ENCODE measurements at regions not wholly inside any gene's neighbourhood (a gene's known extent, or its start where the extent isn't known, plus 50 kb on each side); places are given as distances from the start of the nearest gene placed in this dataset.

DNA sequence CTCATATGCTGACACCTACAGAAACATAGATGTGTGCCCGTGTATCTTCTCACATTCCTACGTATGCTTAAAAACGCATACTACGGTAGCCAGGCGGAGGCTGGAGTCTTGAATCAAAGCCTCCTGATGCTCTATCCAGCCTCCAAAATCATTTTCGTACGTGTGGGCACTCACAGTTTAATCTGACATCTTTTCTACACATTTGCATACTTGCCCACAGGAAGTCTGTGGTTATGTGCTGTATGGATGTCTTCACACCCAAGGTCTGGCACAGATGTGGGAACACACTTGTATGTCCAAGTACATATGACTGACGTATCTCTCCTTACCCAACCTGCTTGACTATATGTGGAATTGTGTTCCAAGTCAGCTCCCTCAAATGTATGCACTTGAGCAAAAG is 561.8 kb upstream of the CADM1 start:
- peak overlapping the region; percentile 33 for H3K4me2 ChIP-seq (ENCODE audit: low read length)

GRCh38 chr11:116065191-116065895 is 561.1 kb upstream of the CADM1 start:
- Histone ChIP-seq H3K4me3 (ENCODE audit: low read length) (no peak overlapping the region; the same call in 1 of the 2 replicates), H3K36me3 (ENCODE audit: control insufficient read depth, low read length) (no peaks in the 10 kb centered on the region), H3K4me2 (ENCODE audit: low read length) (peak overlapping the region; percentile 33), H3K9me3 (ENCODE audit: control insufficient read depth, insufficient read depth, low read length) (no peaks in the 10 kb centered on the region), H3F3A (ENCODE audit: control insufficient read depth, insufficient read depth) (no peaks in the 10 kb centered on the region), H3K27me3 (ENCODE audit: control insufficient read depth, low read length) (no peaks in the 10 kb centered on the region), H3K9me2 (replicated peaks; ENCODE audit: control insufficient read depth, low read length) (no peaks in the 10 kb centered on the region), H3K79me2 (ENCODE audit: control insufficient read depth, low read length) (no peaks in the 10 kb centered on the region), H3K27ac (ENCODE audit: low read depth, low read length) (no peak overlapping the region), H4K20me1 (ENCODE audit: control insufficient read depth, insufficient read depth, low read depth, low read length) (no peaks in the 10 kb centered on the region), H3K4me1 (ENCODE audit: control insufficient read depth, low read length) (peaks cover 28% of the 10 kb centered on the region)
- TF ChIP-seq EZH2phosphoT487 (IDR thresholded peaks at IDR 0.05; ENCODE audit: borderline replicate concordance, low read length) = no peak
- TF ChIP-seq, protein P1, sequence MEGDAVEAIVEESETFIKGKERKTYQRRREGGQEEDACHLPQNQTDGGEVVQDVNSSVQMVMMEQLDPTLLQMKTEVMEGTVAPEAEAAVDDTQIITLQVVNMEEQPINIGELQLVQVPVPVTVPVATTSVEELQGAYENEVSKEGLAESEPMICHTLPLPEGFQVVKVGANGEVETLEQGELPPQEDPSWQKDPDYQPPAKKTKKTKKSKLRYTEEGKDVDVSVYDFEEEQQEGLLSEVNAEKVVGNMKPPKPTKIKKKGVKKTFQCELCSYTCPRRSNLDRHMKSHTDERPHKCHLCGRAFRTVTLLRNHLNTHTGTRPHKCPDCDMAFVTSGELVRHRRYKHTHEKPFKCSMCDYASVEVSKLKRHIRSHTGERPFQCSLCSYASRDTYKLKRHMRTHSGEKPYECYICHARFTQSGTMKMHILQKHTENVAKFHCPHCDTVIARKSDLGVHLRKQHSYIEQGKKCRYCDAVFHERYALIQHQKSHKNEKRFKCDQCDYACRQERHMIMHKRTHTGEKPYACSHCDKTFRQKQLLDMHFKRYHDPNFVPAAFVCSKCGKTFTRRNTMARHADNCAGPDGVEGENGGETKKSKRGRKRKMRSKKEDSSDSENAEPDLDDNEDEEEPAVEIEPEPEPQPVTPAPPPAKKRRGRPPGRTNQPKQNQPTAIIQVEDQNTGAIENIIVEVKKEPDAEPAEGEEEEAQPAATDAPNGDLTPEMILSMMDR (IDR thresholded peaks at IDR 0.05; ENCODE audit: low read depth, low read length, poor library complexity, severe bottlenecking) = no peak

More for the DNA sequence above, 561.8 kb upstream of the CADM1 start:
- Histone ChIP-seq H3K9me3 (ENCODE audit: control insufficient read depth, insufficient read depth, low read length) (no peaks in the 10 kb centered on the region), H3K9me2 (replicated peaks; ENCODE audit: control insufficient read depth, low read length) (no peaks in the 10 kb centered on the region), H3K27me3 (ENCODE audit: control insufficient read depth, low read length) (no peaks in the 10 kb centered on the region), H3K79me2 (ENCODE audit: control insufficient read depth, low read length) (no peaks in the 10 kb centered on the region), H3K4me1 (ENCODE audit: control insufficient read depth, low read length) (peaks cover 28% of the 10 kb centered on the region), H4K20me1 (ENCODE audit: control insufficient read depth, insufficient read depth, low read depth, low read length) (no peaks in the 10 kb centered on the region), H3F3A (ENCODE audit: control insufficient read depth, insufficient read depth) (no peaks in the 10 kb centered on the region), H3K36me3 (ENCODE audit: control insufficient read depth, low read length) (no peaks in the 10 kb centered on the region), H3K27ac (ENCODE audit: low read depth, low read length) (no peak overlapping the region), H3K4me3 (ENCODE audit: low read length) (no peak overlapping the region; the same call in 1 of the 2 replicates)
- no peak for TF ChIP-seq EZH2phosphoT487 (IDR thresholded peaks at IDR 0.05; ENCODE audit: borderline replicate concordance, low read length)
- TF ChIP-seq, protein P1 (IDR thresholded peaks at IDR 0.05; ENCODE audit: low read depth, low read length, poor library complexity, severe bottlenecking) = no peak

- Histone ChIP-seq H3K27me3 (ENCODE audit: control insufficient read depth, low read length) (no peaks in the 10 kb centered on the region), H3K4me2 (ENCODE audit: low read length) (no peak overlapping the region), H3K9me3 (ENCODE audit: control insufficient read depth, insufficient read depth, low read length) (no peaks in the 10 kb centered on the region), H3K9me2 (replicated peaks; ENCODE audit: control insufficient read depth, low read length) (no peaks in the 10 kb centered on the region), H3K4me3 (ENCODE audit: low read length) (no peak overlapping the region), H3K4me1 (ENCODE audit: control insufficient read depth, low read length) (peaks cover 28% of the 10 kb centered on the region), H3K36me3 (ENCODE audit: control insufficient read depth, low read length) (no peaks in the 10 kb centered on the region), H3F3A (ENCODE audit: control insufficient read depth, insufficient read depth) (no peaks in the 10 kb centered on the region), H3K27ac (ENCODE audit: low read depth, low read length) (no peak overlapping the region), H4K20me1 (ENCODE audit: control insufficient read depth, insufficient read depth, low read depth, low read length) (no peaks in the 10 kb centered on the region), H3K79me2 (ENCODE audit: control insufficient read depth, low read length) (no peaks in the 10 kb centered on the region)
- no peak for TF ChIP-seq EZH2phosphoT487 (IDR thresholded peaks at IDR 0.05; ENCODE audit: borderline replicate concordance, low read length)
- TF ChIP-seq, protein P1 (IDR thresholded peaks at IDR 0.05; ENCODE audit: low read depth, low read length, poor library complexity, severe bottlenecking) = no peak
Observed at GRCh38 chr11:116062490-116063171, 558.4 kb upstream of the CADM1 start.

Data from DOHH2 (cell line).